HUES64 (cell line): ENCODE measurements at regions not wholly inside any gene's neighbourhood (a gene's known extent, or its start where the extent isn't known, plus 50 kb on each side); places are given as distances from the start of the nearest gene placed in this dataset.

Source experiments
- H3K27ac ChIP-seq: 2 replicates; pipeline ENCODE4 v1.7.0; 2013; ENCODE audit warnings: low read depth, low read length, inconsistent platforms
- H3K27me3 ChIP-seq: 2 replicates; pipeline ENCODE4 v1.6.1; 2013; ENCODE audit warnings: mild to moderate bottlenecking, low read length; ENCODE audit not compliant: insufficient read depth
- H3K36me3 ChIP-seq: 2 replicates; pipeline ENCODE4 v1.6.1; 2013; ENCODE audit warnings: mild to moderate bottlenecking, low read length; ENCODE audit not compliant: insufficient read depth
- H3K4me1 ChIP-seq: 2 replicates; pipeline ENCODE4 v1.6.1; 2013; ENCODE audit warnings: mild to moderate bottlenecking, low read length, moderate library complexity; ENCODE audit not compliant: insufficient read depth
- H3K4me3 ChIP-seq: 2 replicates; pipeline ENCODE4 v1.5.1; 2013; ENCODE audit warnings: mild to moderate bottlenecking, low read length, moderate library complexity
- H3K9ac ChIP-seq: 2 replicates; pipeline ENCODE4 v1.6.1; 2013; ENCODE audit warnings: mild to moderate bottlenecking, low read depth, low read length
- H3K9me3 ChIP-seq: 2 replicates; pipeline ENCODE4 v1.6.1; 2013; ENCODE audit warnings: low read depth, low read length; ENCODE audit not compliant: insufficient read depth
- WGBS: fragments of 150-250, 120-280 bp; methylation state at CpG from one replicate; pipeline ENCODE4 v1.1.7; 2013; ENCODE audit warnings: missing lambda C conversion rate; 5-methylcytosine and 5-hydroxymethylcytosine counted together

GRCh38 chr1:184219414-184219813, 167.4 kb upstream of the C1orf21 start:
- no peaks in the 10 kb centered on the region for H3K36me3 ChIP-seq
- 82% methylated on average over 3 of the region's 3 CpGs for WGBS
- peaks cover 15% of the 10 kb centered on the region; the same call in 1 of the 2 replicates for H3K4me1 ChIP-seq
- no peak overlapping the region for H3K4me3 ChIP-seq
- H3K9me3 ChIP-seq, result no peaks in the 10 kb centered on the region
- no peak overlapping the region for H3K27ac ChIP-seq
- no peak overlapping the region for H3K9ac ChIP-seq
- peaks cover 18% of the 10 kb centered on the region for H3K27me3 ChIP-seq

- over 99% methylated on average over 7 of the region's 8 CpGs for WGBS
- Histone ChIP-seq H3K9me3 (no peaks in the 10 kb centered on the region), H3K27ac (no peak overlapping the region), H3K27me3 (peaks cover 23% of the 10 kb centered on the region), H3K9ac (no peak overlapping the region), H3K4me3 (no peak overlapping the region), H3K4me1 (peaks cover 15% of the 10 kb centered on the region; the same call in 1 of the 2 replicates), H3K36me3 (no peaks in the 10 kb centered on the region)
Observed at GRCh38 chr1:184219883-184220282, 166.9 kb upstream of the C1orf21 start.

- H3K9ac ChIP-seq, result no peak overlapping the region
- H3K27me3 ChIP-seq, result peaks cover 35% of the 10 kb centered on the region
- H3K4me3 ChIP-seq, result no peak overlapping the region
- no peaks in the 10 kb centered on the region for H3K36me3 ChIP-seq
- no CpG with 5 or more reads among the region's 2 CpGs for WGBS
- peaks cover 15% of the 10 kb centered on the region; the same call in 1 of the 2 replicates for H3K4me1 ChIP-seq
- no peak overlapping the region for H3K27ac ChIP-seq
- H3K9me3 ChIP-seq, result no peaks in the 10 kb centered on the region
Observed at GRCh38 chr1:184221087-184221486, 165.7 kb upstream of the C1orf21 start.

- no peaks in the 10 kb centered on the region for H3K9me3 ChIP-seq
- H3K27ac ChIP-seq, result no peak overlapping the region
- H3K9ac ChIP-seq, result no peak overlapping the region
- no peaks in the 10 kb centered on the region for H3K36me3 ChIP-seq
- peaks cover 15% of the 10 kb centered on the region; the same call in 1 of the 2 replicates for H3K4me1 ChIP-seq
- no peak overlapping the region for H3K4me3 ChIP-seq
- peaks cover 39% of the 10 kb centered on the region for H3K27me3 ChIP-seq
- WGBS, result 24% methylated on average over 9 of the region's 9 CpGs
Observed at GRCh38 chr1:184222652-184223052, 164.2 kb upstream of the C1orf21 start.

GRCh38 chr1:184223216-184223615, 163.6 kb upstream of the C1orf21 start:
- Histone ChIP-seq H3K27ac (no peak overlapping the region), H3K36me3 (no peaks in the 10 kb centered on the region), H3K4me1 (peaks cover 9% of the 10 kb centered on the region; the same call in 1 of the 2 replicates), H3K9me3 (no peaks in the 10 kb centered on the region), H3K4me3 (no peak overlapping the region), H3K27me3 (peaks cover 39% of the 10 kb centered on the region), H3K9ac (no peak overlapping the region)
- WGBS, result 36% methylated on average over 11 of the region's 11 CpGs

GRCh38 chr1:184225283-184226099, 161.3 kb upstream of the C1orf21 start:
- H3K4me1 ChIP-seq, result no peaks in the 10 kb centered on the region
- no peak overlapping the region for H3K27ac ChIP-seq
- H3K27me3 ChIP-seq, result peaks cover 39% of the 10 kb centered on the region
- no peaks in the 10 kb centered on the region for H3K36me3 ChIP-seq
- H3K4me3 ChIP-seq, result no peak overlapping the region
- no peaks in the 10 kb centered on the region for H3K9me3 ChIP-seq
- WGBS, result 94% methylated on average over 23 of the region's 23 CpGs
- no peak overlapping the region for H3K9ac ChIP-seq

- no peak overlapping the region for H3K4me3 ChIP-seq
- no peaks in the 10 kb centered on the region for H3K9me3 ChIP-seq
- WGBS, result 95% methylated on average over 15 of the region's 15 CpGs
- H3K9ac ChIP-seq, result no peak overlapping the region
- H3K27ac ChIP-seq, result no peak overlapping the region
- no peaks in the 10 kb centered on the region for H3K4me1 ChIP-seq
- no peaks in the 10 kb centered on the region for H3K36me3 ChIP-seq
- peaks cover 39% of the 10 kb centered on the region for H3K27me3 ChIP-seq
Observed at GRCh38 chr1:184226100-184226487, 160.7 kb upstream of the C1orf21 start.

- Histone ChIP-seq H3K36me3 (no peaks in the 10 kb centered on the region), H3K27ac (no peak overlapping the region), H3K9me3 (no peaks in the 10 kb centered on the region), H3K9ac (no peak overlapping the region), H3K27me3 (peaks cover 29% of the 10 kb centered on the region), H3K4me1 (no peaks in the 10 kb centered on the region), H3K4me3 (no peak overlapping the region)
- 87% methylated on average over 2 of the region's 2 CpGs for WGBS
Observed at GRCh38 chr1:184228558-184228957, 158.3 kb upstream of the C1orf21 start.

- 82% methylated on average over 4 of the region's 4 CpGs for WGBS
- no peaks in the 10 kb centered on the region for H3K36me3 ChIP-seq
- H3K4me3 ChIP-seq, result no peak overlapping the region
- no peak overlapping the region for H3K27ac ChIP-seq
- peaks cover 5% of the 10 kb centered on the region; the same call in 1 of the 2 replicates for H3K9me3 ChIP-seq
- no peak overlapping the region for H3K9ac ChIP-seq
- no peaks in the 10 kb centered on the region for H3K27me3 ChIP-seq
- H3K4me1 ChIP-seq, result no peaks in the 10 kb centered on the region
Observed at GRCh38 chr1:184237588-184237987, 149.2 kb upstream of the C1orf21 start.

- no peaks in the 10 kb centered on the region for H3K27me3 ChIP-seq
- H3K9me3 ChIP-seq, result no peaks in the 10 kb centered on the region
- no peak overlapping the region for H3K9ac ChIP-seq
- H3K27ac ChIP-seq, result no peak overlapping the region
- 89% methylated on average over 1 of the region's 2 CpGs for WGBS
- H3K4me1 ChIP-seq, result no peaks in the 10 kb centered on the region
- H3K36me3 ChIP-seq, result no peaks in the 10 kb centered on the region
- H3K4me3 ChIP-seq, result no peak overlapping the region
Observed at GRCh38 chr1:184241446-184241845, 145.4 kb upstream of the C1orf21 start.

- 78% methylated on average over 2 of the region's 2 CpGs for WGBS
- H3K4me1 ChIP-seq, result no peaks in the 10 kb centered on the region
Observed at GRCh38 chr1:184242507-184242943, 144.3 kb upstream of the C1orf21 start.

More at GRCh38 chr1:184242507-184242943, 144.3 kb upstream of the C1orf21 start:
- no peaks in the 10 kb centered on the region for H3K9me3 ChIP-seq
- no peaks in the 10 kb centered on the region for H3K27me3 ChIP-seq
- no peak overlapping the region for H3K4me3 ChIP-seq
- H3K36me3 ChIP-seq, result no peaks in the 10 kb centered on the region
- no peak overlapping the region for H3K9ac ChIP-seq
- H3K27ac ChIP-seq, result no peak overlapping the region
